SK-N-SH (cell line): ENCODE measurements at regions not wholly inside any gene's neighbourhood (a gene's known extent, or its start where the extent isn't known, plus 50 kb on each side); places are given as distances from the start of the nearest gene placed in this dataset.

Experiments used
- CTCF ChIA-PET: fragments of 300-600, 350-600 bp; formaldehyde crosslinking; extraction: SDS; loops from one replicate; lab custom pipeline; 2021; lab: Yijun Ruan, JAX
- POLR2A ChIA-PET: fragments of 350-600 bp; sonication (Branson Sonifier 250); formaldehyde crosslinking; extraction: SDS; loops from one replicate; lab custom pipeline; 2020; ENCODE audit warnings: antibody characterized with exemption, inconsistent platforms; lab: Yijun Ruan, JAX
- DNase-seq: peaks from one replicate; pipeline ENCODE4 v3.0.0; 2012
- H2AFZ ChIP-seq: fragments of 200-600 bp; sonication (generic); 2 replicates; pipeline ENCODE4 v1.8.1; 2016; ENCODE audit warnings: antibody characterized with exemption, mild to moderate bottlenecking, low read depth
- H3F3A ChIP-seq: fragments of 200-600 bp; sonication (generic); replicated peaks from 2 replicates; pipeline ENCODE3; 2016; ENCODE audit warnings: antibody characterized with exemption, mild to moderate bottlenecking; ENCODE audit not compliant: insufficient read depth
- H3K27ac ChIP-seq, 2 experiments: fragments of 200-500 bp in 1 of 2; fragments of 200-600 bp in 1 of 2; sonication (Bioruptor generic) in 1 of 2; sonication (generic), shearing (Covaris generic) in 1 of 2; 2 replicates each; pipeline versions ENCODE4 v1.5.1 to v1.6.1; 2014 to 2016; ENCODE audit warnings: low read depth in 2 of 2, inconsistent platforms in 1 of 2, low read length in 1 of 2, mild to moderate bottlenecking in 1 of 2, mixed read lengths in 1 of 2
- H3K27me3 ChIP-seq: fragments of 200-600 bp; sonication (generic), shearing (Covaris generic); 2 replicates; pipeline ENCODE4 v1.6.1; 2016; ENCODE audit warnings: mixed run types; ENCODE audit not compliant: insufficient read depth
- H3K36me3 ChIP-seq, 2 experiments: fragments of 200-500 bp in 1 of 2; fragments of 200-600 bp in 1 of 2; sonication (Bioruptor generic) in 1 of 2; sonication (generic) in 1 of 2; replicated peaks in 1 of 2; 2 replicates each; pipeline versions ENCODE3 to v1.5.1; 2014 to 2016; ENCODE audit warnings: low read length in 1 of 2, mild to moderate bottlenecking in 1 of 2; ENCODE audit not compliant: insufficient read depth in 2 of 2, control insufficient read depth in 1 of 2
- H3K4me1 ChIP-seq, 2 experiments: fragments of 200-500 bp in 1 of 2; fragments of 200-600 bp in 1 of 2; sonication (Bioruptor generic) in 1 of 2; sonication (generic), shearing (Covaris generic) in 1 of 2; 2 replicates each; pipeline versions ENCODE4 v1.5.1 to v1.6.1; 2014 to 2016; ENCODE audit warnings: low read depth in 1 of 2, low read length in 1 of 2, mixed run types in 1 of 2; ENCODE audit not compliant: insufficient read depth in 2 of 2, control insufficient read depth in 1 of 2
- H3K4me2 ChIP-seq: fragments of 200-600 bp; sonication (generic), shearing (Covaris generic); 2 replicates; pipeline ENCODE4 v1.6.1; 2017; ENCODE audit warnings: mixed run types
- H3K4me3 ChIP-seq, 2 experiments: fragments of 200-500 bp in 1 of 2; fragments of 200-600 bp in 1 of 2; sonication (Bioruptor generic) in 1 of 2; sonication (generic), shearing (Covaris generic) in 1 of 2; 2 replicates each; pipeline versions ENCODE4 v1.5.1 to v1.8.1; 2014 to 2016; ENCODE audit warnings: low read depth in 2 of 2, inconsistent platforms in 1 of 2, low read length in 1 of 2, mild to moderate bottlenecking in 1 of 2, mixed read lengths in 1 of 2, moderate library complexity in 1 of 2
- H3K79me2 ChIP-seq: fragments of 200-600 bp; sonication (generic); 2 replicates; pipeline ENCODE4 v1.8.1; 2017; ENCODE audit warnings: mild to moderate bottlenecking; ENCODE audit not compliant: insufficient read depth
- H3K9ac ChIP-seq: fragments of 200-600 bp; sonication (generic); 2 replicates; pipeline ENCODE4 v1.6.1; 2017; ENCODE audit warnings: mixed run types
- H3K9me2 ChIP-seq: fragments of 200-600 bp; sonication (generic); 2 replicates; pipeline ENCODE4 v1.6.1; 2017; ENCODE audit warnings: mixed run types
- H3K9me3 ChIP-seq: fragments of 200-600 bp; sonication (generic); 2 replicates; pipeline ENCODE4 v1.6.1; 2017; ENCODE audit warnings: mixed run types, mild to moderate bottlenecking, moderate library complexity
- H4K20me1 ChIP-seq: fragments of 200-600 bp; sonication (generic); 2 replicates; pipeline ENCODE4 v1.6.1; 2017; ENCODE audit warnings: mild to moderate bottlenecking, mixed run types; ENCODE audit not compliant: insufficient read depth
- EP300 ChIP-seq, 2 experiments: IDR thresholded peaks; 2 replicates each; pipeline versions ENCODE4 v1.4.0 to v1.6.1; 2012; ENCODE audit warnings: borderline replicate concordance in 1 of 2, low read depth in 1 of 2, low read length in 1 of 2
- FOXJ3 ChIP-seq: sonication (generic); formaldehyde crosslinking; IDR thresholded peaks from 2 replicates; pipeline ENCODE4 v1.5.1; 2020; ENCODE audit warnings: mild to moderate bottlenecking, missing genetic modification reagents
- GABPA ChIP-seq: IDR thresholded peaks from 2 replicates; pipeline ENCODE4 v1.4.0; 2012; ENCODE audit warnings: low read depth, mild to moderate bottlenecking
- IRF3 ChIP-seq: fragments of 150-350 bp; IDR thresholded peaks from 2 replicates; pipeline ENCODE4 v1.6.1; 2016; ENCODE audit warnings: mild to moderate bottlenecking, low read depth, low read length
- NFIC ChIP-seq: IDR thresholded peaks from 2 replicates; pipeline ENCODE4 v1.4.0; 2012; ENCODE audit warnings: borderline replicate concordance
- RFX5 ChIP-seq: IDR thresholded peaks from 2 replicates; pipeline ENCODE4 v1.6.1; 2012; ENCODE audit warnings: mild to moderate bottlenecking, improper control_type of control experiment, low read length
- SMC3 ChIP-seq: IDR thresholded peaks from 2 replicates; pipeline ENCODE4 v1.6.1; 2012; ENCODE audit warnings: low read depth, low read length, improper control_type of control experiment
- USF2 ChIP-seq: fragments of 150-350 bp; IDR thresholded peaks from 2 replicates; pipeline ENCODE4 v1.6.1; 2017; ENCODE audit warnings: antibody characterized with exemption, low read length, low read depth, borderline replicate concordance
- YY1 ChIP-seq: IDR thresholded peaks from 2 replicates; pipeline ENCODE4 v1.4.0; 2012; ENCODE audit warnings: low read depth, mild to moderate bottlenecking
- ZBTB33 ChIP-seq: IDR thresholded peaks from 2 replicates; pipeline ENCODE4 v1.4.0; 2012; ENCODE audit warnings: low read depth, borderline replicate concordance
- WGBS: methylation state at CpG from one replicate; pipeline ENCODE4 v1.1.6; 2017; ENCODE audit warnings: low lambda C conversion rate; 5-methylcytosine and 5-hydroxymethylcytosine counted together

GRCh38 chr12:128076188-128076587, 190.8 kb upstream of the TMEM132C start:
- H4K20me1 ChIP-seq, result no peaks in the 10 kb centered on the region
- H3F3A ChIP-seq, result no peaks in the 10 kb centered on the region
- ChIA-PET POLR2A (no interaction called here), CTCF (no interaction called here)
- H3K9me3 ChIP-seq, result no peaks in the 10 kb centered on the region
- H3K79me2 ChIP-seq, result no peaks in the 10 kb centered on the region
- H2AFZ ChIP-seq, result no peak overlapping the region
- H3K4me3 ChIP-seq, result no peak overlapping the region
- H3K4me2 ChIP-seq, result no peak overlapping the region
- no peaks in the 10 kb centered on the region for H3K9me2 ChIP-seq
- no peak for DNase-seq
- no peak for TF ChIP-seq SMC3
- no peak for TF ChIP-seq GABPA
- TF ChIP-seq ZBTB33, result no peak
- TF ChIP-seq FOXJ3 (CRISPR knock-in tag), result no peak
- no peak for TF ChIP-seq YY1
- no peak for TF ChIP-seq RFX5
- TF ChIP-seq NFIC, result no peak
- no peaks in the 10 kb centered on the region for H3K4me1 ChIP-seq
- 8% methylated on average over 4 of the region's 4 CpGs for WGBS
- no peaks in the 10 kb centered on the region for H3K36me3 ChIP-seq
- no peak overlapping the region for H3K9ac ChIP-seq
- H3K27ac ChIP-seq, result no peak overlapping the region
- no peaks in the 10 kb centered on the region for H3K27me3 ChIP-seq

DNA sequence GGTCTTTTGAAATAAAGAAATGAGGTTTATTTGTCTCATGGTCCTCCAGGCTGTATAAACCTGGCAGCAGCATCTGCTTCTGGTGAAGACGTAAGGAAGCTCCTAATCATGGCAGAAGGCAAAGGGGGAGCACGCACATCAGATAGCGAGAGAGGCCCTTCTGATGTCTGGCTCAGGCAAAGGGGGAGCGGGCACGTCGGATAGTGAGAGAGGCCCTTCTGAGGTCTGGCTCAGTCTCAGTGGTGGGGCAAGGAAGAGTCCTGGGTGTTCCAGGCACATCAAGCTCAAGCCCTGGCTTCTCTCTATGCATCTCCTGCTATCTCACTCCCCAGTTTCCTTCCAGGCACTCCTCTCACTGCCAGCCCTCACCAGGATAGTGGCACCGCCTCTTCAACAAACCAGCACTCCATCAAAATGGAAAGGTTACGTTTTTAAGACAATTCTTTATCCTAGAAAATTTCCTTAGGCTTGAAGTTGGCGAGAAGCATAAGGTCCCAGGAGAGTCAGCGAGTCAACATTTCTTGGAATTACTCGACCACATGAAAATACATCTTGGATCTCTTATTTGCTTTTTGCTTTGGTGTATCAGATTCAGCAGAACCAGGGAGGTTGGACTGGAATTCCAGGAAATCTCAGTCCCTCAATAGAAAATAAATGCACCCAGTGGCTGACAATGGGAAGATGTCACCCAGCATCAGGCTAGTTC, 189.6 kb upstream of the TMEM132C start:
- Histone ChIP-seq H3K79me2 (no peaks in the 10 kb centered on the region), H4K20me1 (no peaks in the 10 kb centered on the region), H3K4me3 (no peak overlapping the region), H3K36me3 (no peaks in the 10 kb centered on the region), H3K4me2 (no peak overlapping the region), H3K27me3 (no peaks in the 10 kb centered on the region), H3F3A (no peaks in the 10 kb centered on the region), H2AFZ (no peak overlapping the region), H3K9ac (no peak overlapping the region), H3K27ac (no peak overlapping the region), H3K9me2 (no peaks in the 10 kb centered on the region), H3K9me3 (no peaks in the 10 kb centered on the region), H3K4me1 (no peaks in the 10 kb centered on the region)
- no peak for DNase-seq
- ChIA-PET CTCF (no interaction called here), POLR2A (no interaction called here)
- WGBS, result 40% methylated on average over 7 of the region's 11 CpGs
- no peak for TF ChIP-seq EP300 (IDR thresholded peaks at IDR 0.05; ENCODE audit: borderline replicate concordance in 1 of 2, low read depth in 1 of 2, low read length in 1 of 2)
- TF ChIP-seq IRF3, result no peak
- TF ChIP-seq USF2, result no peak
- TF ChIP-seq RFX5, result no peak
